UCSD-AML1 (cell line): ENCODE measurements at regions not wholly inside any gene's neighbourhood (a gene's known extent, or its start where the extent isn't known, plus 50 kb on each side); places are given as distances from the start of the nearest gene placed in this dataset.

Experiments
- DNase-seq: peaks from one replicate; lab custom pipeline; 2025; ENCODE audit not compliant: unreplicated experiment; lab: John Stamatoyannopoulos, UW

DNA sequence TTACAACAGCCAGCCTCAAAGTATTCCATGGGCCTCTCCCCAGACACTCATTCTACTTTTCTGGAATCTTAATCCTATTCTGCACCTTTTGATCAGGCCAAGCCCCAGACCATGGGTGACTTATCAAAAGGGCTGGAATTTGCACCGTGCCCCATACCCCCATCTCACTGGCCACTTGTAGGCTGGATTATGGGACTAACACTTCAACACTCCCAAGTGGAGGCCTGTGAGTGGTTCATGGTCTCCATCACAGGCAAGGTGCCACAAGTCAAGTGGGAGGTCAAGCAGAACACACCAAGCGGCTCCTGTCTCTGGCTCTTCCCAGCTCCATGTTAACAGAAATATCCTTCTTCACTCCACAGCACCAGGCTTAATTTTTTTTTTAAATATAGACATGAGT is 212.3 kb upstream of the HEY2 start:
- DNase-seq = no peak

- no peak for DNase-seq
Measured at GRCh38 chr6:125539892-125540291, 209.5 kb upstream of the HEY2 start.

GRCh38 chr6:125544819-125545218 is 204.6 kb upstream of the HEY2 start:
- no peak for DNase-seq

DNA sequence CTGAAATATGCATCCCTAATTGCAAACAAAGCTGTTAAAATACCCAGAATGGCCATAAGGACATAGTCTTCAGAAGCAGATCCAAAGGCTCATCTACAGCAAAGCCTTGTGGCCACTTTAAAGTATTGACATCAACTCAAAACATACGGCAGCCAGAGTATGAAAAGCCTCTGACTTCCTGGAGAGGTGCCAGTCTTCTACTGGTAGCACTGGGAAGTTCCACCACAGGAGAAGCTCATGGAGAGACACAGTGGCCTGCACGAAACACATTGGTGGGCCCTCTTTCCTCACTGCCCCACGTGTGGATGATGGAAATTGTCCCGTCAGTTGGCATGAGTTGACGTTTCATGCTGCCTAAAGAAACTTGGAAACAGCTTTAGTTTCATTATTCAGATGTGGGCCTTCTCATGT is 202.6 kb upstream of the HEY2 start:
- DNase-seq = no peak

DNA sequence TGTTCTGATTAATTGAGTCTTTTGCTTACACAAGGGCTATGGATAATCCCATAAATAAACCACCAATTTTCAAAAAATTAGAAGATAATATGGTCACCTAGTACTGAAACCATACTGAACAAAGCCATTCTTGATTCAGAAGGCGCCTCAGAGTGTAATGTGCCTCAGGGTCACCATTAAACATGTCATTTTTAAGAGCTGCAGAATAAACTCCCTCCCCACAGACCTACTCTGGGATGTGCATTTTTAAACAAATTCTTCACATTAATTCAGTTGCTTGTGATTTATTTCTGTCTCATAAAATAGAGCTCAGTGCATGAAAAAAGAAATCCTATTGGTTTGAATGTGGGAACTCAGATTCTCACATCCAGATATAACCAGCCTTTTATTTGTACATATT is 202.1 kb upstream of the HEY2 start:
- DNase-seq = no peak

GRCh38 chr6:125549202-125549884 is 200.1 kb upstream of the HEY2 start:
- DNase-seq = no peak

DNA sequence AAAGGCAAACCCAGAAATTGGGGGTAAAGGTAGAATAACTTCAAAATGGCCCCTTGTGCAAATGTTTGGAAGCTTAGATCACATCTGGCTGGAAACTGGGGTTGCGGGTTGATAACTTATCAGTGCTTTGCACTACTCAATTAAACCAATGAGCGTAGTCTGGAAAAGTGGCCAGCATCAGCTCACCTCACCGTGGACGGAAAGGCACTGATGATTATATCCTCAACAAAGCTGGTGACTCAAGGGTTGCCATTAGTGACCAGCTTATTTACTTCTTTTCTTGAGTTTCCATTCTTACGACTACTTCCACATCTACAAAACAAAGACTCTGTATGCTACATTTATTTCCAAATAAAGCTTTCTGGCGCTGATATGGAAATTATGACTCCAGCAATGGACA is 198.5 kb upstream of the HEY2 start:
- no peak for DNase-seq

- DNase-seq = no peak
Measured at GRCh38 chr6:125552819-125553218, 196.6 kb upstream of the HEY2 start.

GRCh38 chr6:125554456-125554855 is 195.0 kb upstream of the HEY2 start:
- DNase-seq = no peak

DNA sequence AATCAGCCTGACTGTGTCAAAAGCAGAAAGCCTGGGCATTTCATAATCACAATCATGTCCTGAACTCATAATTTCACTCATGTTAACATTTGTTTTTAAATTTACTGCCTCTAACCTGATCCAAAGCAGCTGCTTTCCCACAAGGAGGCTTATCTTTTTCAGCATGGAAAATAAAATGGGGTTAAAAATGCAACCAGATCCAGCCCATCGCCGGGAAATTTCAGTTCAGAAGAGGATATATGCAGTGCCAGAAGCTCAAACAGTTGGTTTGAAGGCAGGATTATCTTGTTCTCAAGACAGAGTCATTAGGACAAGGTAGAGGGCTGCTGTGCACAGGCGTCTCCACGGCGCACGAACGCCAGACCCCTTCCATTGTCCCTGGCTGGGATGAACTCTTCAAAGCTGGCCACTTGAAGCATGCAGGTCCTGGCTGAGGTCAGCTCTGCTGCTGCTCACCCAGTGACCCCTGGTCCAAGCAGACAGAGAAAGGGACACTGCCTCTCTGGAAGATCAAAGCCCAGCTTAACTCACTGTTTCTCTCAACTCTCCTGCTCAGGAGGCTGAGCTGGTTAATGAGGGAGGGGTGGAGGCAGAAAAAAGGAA is 191.1 kb upstream of the HEY2 start:
- DNase-seq = no peak

- no peak for DNase-seq
Measured at GRCh38 chr6:125558907-125559306, 190.5 kb upstream of the HEY2 start.

- DNase-seq = no peak
Measured at GRCh38 chr6:125562156-125562555, 187.3 kb upstream of the HEY2 start.

- no peak for DNase-seq
Measured at GRCh38 chr6:125564941-125565340, 184.5 kb upstream of the HEY2 start.

- DNase-seq = no peak
Measured at GRCh38 chr6:125567407-125567806, 182.0 kb upstream of the HEY2 start.

DNA sequence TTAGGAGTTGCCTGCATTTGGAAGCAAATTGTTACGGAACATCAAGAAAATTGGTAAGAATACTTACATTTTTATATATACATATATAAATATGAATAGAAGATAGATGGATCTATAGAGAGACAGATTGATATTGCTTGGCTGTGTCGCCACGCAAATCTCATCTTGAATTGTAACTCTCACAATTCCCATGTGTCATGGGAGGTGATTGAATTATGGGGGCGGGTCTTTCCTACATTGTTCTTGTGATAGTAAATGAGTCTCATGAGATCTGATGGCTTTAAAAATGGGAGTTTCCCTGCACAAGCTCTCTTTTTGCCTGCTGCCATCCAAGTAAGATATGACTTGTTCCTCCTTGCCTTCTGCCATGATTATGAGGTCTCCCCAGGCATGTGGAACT is 180.8 kb upstream of the HEY2 start:
- no peak for DNase-seq

- DNase-seq = no peak
Measured at GRCh38 chr6:125570526-125570925, 178.9 kb upstream of the HEY2 start.

GRCh38 chr6:125571207-125571755 is 178.2 kb upstream of the HEY2 start:
- DNase-seq = no peak

DNA sequence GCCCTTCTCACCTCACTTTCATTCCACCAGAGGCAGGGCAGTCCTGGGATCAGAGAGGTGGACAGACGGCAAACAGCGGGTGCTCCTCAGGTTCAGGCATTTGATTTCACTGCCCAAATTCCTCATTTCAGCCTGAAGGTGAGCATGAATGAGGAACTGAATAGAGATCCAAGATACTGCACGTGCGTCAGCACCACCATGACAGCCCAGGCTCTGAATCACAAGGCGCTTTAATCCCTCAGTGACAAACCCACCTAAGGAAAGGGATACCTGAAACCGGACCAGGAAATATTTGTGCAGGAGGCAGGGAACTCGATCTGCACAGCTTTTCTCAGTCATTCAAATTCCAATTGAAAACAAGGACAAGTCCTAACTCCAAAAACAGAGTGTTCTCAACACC is 174.8 kb upstream of the HEY2 start:
- DNase-seq = no peak

DNA sequence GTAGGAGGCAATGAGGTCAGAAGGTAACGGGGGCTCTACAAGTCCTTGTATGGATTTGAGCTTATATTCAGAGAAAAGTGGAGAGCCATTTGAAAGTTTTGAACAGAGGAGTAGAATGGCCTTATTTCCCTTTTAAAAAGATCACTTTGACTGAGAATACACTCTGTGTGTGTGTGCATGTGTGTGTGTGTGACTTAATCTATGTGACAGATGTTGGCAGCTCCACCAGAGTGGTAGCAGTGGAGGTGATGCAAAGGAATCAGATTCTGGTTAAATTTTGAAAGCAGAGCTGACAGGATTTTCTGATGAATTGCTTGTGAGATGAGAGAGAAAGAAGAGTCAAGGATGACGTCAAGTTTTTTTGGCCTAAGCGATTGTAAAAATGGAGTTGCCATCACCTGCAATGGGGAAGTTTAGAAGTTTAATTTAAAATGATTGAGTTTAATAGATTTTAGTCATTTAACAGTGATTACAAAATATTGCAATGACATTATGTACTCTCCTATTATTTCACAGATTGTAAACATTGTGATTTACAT is 172.2 kb upstream of the HEY2 start:
- DNase-seq = no peak

DNA sequence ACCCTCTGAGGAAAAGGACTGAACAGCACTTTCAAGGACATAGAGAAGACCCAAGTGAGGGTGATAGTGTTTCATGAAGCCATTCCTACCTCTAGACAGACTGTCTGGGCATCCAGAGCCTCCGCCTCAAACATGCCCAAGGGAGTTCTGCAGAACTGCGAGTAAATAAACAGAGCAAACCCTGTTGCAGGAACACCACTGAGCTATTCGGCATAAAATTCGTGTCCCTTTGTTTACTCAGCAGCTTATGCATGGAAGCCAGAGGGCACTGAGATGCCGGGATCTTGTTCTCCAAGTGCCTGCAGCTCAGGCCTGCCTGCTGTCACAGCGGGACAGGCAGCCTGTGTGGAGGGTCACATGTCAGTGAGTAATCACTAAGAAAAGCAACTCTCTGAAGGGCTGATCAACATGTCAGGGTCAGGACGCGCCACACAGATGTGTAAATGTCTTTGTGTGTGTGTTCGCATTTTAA is 164.9 kb upstream of the HEY2 start:
- DNase-seq = no peak

GRCh38 chr6:125585470-125585869 is 164.0 kb upstream of the HEY2 start:
- DNase-seq = no peak

DNA sequence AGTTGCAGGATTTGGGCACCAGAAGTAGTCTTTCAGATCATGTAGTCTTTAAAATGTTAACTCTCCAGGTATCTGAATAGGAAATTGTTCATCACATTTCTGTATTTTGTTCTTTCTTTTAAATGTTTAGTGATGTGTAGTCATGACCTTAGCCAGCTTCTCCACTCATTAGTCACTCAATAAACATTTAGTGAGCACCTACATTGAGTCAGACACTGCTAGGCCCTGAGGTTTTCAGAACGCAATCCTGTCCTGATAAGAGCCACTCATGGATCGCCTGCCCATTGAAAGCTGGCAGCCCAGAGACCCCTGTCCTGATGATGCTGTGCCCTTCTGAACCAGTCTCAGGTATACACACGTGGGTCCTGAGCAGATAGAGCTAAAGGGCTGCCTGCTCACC is 163.4 kb upstream of the HEY2 start:
- no peak for DNase-seq
